HG03159 (cell line): ENCODE measurements at regions not wholly inside any gene's neighbourhood (a gene's known extent, or its start where the extent isn't known, plus 50 kb on each side); places are given as distances from the start of the nearest gene placed in this dataset.
"Not testable (repeated sequence)": the region's sequence is repeated elsewhere in the genome, so short reads cannot be mapped to it uniquely, and the experiment has no call there.

Experiments used
- ATAC-seq: cut with Tn5 transposase; IDR thresholded peaks from one replicate; pipeline ENCODE4 v1.9.1; 2021; ENCODE audit warnings: mild to moderate bottlenecking, moderate library complexity; ENCODE audit not compliant: unreplicated experiment

DNA sequence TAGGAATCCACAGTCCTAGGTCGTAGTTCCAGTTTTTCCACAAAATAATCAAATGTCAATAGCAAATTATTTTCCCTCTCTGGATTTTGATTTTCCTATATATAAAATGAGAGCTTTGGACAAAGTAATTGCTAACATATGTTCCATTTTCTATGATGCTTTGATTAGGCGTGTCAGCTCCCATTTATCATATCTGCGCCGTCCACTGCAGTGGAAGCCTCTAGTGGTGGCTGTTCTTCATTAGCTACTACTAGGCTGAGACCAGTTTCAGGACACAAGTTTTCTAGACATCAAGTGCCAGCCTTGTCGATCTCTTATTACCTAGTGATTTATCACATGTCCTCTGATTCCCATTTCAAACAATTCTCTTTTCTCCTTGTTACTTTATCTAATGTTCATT is 271.5 kb downstream of the TUSC7 start:
- ATAC-seq, result no peak

DNA sequence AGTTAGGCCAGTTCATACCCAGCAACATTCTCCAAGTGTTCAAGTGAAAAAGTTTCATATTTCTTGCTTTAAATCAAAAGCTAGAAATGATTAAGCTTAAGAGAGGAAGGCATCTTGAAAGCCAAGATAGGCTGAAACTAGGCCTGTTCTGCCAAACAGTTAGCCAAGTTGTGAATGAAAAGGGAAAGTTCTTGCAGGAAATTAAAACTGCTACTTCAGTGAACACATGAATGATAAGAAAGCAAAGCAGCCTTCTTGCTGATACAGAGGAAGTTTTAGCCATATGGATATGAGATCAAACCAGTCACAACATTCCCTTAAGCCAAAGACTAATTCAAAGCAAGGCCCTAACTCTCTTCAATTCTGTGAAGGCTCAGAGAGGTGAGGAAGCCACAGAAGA is 274.7 kb downstream of the TUSC7 start:
- ATAC-seq, result no peak

DNA sequence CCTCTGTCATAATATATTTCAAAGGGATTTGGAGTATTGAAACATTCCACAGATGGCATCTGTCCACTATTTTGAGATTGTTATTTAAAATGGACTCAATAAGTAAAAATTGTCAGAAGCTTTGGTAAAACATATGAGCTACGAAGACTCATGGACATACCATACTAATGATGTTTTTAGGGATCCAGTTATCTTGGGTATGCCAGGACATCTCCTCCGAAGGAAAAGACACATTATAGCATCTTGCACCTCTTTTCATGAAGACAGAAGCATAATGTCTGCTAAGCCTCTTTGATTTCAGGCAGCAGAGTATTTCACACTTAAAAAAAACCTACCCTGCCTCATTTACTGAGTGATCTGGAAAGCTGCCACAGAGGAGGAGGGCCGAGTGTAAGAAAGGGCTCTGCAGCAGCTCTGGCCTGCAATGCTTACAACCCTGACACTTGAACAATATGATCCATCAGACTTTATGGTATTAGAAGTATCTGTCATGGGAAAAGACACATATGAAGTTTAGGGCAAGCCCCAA is 284.8 kb downstream of the TUSC7 start:
- no peak for ATAC-seq

DNA sequence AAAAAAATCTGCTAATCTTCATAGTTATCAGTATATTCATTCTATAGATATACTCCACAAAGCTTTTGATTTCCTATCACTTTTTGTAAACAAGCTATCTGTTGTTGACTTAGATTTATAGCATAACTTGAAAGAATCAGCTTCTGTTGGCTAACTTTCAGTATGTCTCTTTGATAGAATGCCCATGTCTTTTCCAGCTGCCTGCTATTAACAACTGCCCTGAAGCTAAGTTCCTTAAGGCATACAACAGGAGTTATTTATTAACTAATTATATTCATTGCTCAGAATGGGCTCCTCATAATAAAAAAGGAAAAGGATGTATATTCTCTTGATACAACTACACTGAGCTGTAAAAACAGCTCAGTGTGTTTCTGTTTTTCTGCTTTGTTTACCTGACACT is 293.9 kb downstream of the TUSC7 start:
- no peak for ATAC-seq

DNA sequence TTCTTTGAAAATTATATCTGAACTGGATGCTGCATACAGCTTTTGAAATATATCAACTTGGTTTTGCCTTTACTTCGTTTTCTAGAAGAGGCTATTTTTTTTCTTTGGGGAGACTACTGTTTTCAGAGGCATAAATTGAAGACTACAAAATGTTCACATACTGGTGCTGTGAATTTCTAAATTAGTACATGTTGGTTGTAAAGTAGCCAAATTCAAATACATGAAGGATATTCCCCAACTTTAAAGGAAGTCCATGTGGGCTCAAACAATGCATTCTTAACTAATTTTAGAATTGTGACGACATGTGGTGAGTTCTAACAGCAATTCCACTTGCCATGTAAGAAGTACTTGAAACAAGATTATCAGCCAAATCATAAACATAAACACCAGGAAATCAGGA is 295.7 kb downstream of the TUSC7 start:
- no peak for ATAC-seq

DNA sequence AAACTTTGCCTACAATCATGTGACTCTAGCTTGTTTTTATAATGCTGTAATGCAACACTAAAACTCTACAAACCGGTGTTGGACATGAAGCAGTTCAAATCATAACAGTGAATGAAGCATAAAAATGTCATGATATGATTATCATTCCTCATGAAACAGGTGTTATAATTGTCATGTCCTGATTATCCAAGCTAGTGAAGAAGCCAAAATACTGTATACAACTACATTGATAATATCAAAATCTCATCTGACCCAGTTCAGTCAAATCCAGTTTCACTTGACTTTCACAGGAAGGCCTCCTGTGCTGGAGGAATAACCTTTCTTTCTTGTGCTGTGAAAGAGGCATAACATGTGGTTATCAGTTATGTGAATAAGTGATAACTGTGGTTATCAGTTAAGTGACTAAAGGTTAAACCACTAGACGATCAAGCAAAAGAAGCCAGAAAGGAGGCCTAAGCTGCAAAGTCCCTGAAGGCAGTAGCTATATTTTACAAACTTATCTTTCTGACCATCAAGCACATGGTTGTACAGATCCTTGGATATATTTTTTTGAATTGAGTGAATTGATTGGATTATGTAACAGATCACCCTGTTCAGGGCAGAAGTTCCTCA is 296.4 kb downstream of the TUSC7 start:
- ATAC-seq, result no peak

DNA sequence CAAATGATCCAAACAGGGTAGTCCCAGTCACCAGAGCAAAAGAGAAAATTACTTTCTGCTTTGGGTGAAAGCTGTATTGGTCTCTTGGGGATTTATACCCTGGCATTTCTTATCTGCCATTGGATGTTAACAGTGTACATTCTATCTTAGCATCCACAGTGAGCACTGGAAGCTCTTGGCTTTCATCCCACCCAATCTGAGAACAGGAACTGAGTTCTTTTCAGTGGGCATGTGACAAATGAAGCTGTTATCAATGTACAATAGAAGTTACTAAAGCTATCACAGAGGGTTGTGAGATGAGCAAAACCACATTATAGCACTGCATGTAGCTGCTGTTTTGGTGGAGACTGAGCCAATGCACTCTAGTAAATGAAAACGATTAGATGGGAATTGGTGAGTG is 300.7 kb downstream of the TUSC7 start:
- no peak for ATAC-seq

DNA sequence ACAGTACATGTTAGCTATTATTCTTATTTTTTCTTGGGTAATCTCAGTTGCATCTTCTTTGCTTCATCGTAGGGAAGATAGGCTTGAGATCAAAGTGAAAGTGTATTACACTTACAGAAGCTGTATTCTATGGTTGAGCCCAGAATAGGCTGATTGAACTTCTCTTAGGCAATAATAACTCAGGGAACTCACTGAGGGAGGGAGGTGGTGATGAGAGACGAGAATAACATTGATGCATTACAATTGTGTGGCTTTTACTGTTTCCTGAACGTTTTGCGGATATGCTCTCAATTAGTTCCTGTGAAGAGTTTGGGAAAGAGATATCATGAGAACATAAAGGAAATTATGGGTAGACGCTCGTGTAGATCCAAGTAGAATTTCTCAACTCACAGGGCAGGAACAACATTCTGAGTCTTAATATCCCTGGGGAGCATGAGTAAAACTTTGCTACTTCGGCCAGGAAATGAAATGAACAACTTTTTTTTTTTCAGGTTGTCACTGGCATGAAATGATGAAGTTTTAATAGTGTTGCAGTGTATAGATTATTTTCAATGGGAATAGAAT is 302.2 kb downstream of the TUSC7 start:
- no peak for ATAC-seq

DNA sequence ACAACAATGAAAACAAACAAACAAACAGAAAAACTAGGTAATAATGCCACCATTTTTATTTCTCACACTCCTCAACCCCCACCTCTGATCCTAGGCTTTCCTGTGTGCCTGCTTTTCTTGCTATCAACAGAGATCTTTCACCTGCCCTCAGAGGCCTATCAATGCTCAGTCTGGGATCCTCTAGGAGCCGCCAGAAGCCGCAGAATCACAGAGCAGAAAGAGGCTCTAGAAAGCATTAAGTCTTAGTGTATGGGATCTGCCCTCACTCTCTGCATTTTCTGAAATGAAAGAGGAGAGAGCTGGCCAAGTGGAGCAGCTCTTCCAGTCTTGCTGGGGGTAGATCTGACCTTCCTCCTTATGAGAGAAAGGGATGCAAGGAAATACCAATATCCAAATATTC is 306.8 kb downstream of the TUSC7 start:
- ATAC-seq, result no peak

DNA sequence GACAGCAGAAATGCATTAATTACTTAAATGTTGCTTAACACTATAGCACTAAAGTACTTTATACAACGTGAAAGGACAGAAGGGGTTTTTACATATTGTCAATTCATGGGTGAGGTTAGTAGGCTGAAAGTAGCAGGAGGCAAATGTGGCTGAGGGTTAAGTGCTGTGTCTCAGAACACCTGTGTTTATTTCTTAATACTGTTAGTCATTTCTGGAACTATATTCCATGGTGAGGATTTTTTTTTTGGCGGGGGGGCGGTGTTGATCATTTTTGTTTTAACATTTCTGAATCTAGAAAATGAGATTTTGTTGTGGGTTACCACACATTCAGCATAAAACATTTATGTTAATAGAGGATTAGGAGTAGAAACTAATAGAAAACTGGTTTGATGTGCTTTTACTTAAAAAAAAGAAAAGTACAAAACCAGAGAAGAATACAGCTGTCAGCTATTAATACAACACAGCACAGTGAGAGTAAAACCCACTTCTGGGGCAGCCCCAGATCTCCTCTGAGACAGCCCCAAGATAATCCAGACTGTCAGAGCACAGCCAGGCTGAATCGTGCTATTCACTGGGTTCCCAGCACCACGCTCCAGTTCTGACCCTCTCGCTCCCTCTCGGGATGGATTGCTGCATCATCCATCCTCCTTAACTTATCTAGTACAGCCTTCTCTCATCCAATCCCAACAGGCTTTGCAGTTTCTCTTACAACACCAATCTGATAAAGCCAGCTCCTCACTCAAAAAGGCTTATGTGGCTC is 307.7 kb downstream of the TUSC7 start:
- ATAC-seq, result peak; percentile 70

DNA sequence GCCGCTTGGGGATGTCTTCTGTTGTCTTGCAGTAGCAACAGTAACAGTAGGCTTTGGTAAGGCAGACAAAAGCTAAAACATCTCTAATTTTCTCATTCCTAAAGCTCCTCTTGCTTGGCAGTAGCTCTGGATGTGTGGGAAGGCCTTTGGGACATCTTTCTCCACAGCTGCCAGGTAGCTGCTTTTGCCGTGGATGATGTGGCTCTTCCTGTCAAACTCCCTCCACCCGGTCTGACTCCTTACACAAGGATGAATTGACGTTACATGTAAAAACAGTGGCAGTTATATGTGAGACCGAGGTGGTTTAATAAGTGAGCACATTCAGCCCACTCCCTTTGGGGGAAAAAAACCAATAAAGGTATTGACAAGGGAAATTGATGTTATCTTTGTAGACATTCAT is 309.1 kb downstream of the TUSC7 start:
- ATAC-seq, result no peak

DNA sequence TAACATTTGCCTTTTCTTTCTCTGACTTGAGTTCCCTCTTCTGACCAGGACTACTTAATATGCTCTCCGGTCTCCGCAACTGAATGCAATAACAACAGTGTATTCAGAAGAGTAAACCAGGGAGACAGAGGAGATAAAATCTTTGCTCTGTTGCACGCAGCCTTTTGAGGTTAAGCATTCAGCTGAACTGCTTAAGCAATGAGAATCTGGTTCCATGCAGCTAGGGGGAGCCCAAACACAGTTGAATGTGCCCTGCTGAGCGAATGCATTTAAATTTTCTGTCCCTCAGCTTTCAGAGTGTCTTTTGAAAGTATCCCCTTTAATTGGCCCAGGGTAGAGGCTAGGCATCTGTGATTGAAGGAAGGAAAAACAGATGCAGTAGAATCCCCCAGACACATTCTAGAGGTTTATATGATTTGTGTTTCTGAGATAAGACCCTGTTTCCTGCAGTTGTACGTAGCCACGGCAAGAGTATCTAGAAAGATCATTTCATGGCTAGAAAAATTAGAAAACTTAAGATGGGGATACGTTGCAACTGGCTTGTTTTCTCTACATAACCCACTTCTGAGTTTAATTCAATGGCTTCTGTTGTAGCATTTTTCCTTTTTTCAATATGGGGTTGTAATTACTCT is 309.6 kb downstream of the TUSC7 start:
- ATAC-seq, result peak; percentile 77

DNA sequence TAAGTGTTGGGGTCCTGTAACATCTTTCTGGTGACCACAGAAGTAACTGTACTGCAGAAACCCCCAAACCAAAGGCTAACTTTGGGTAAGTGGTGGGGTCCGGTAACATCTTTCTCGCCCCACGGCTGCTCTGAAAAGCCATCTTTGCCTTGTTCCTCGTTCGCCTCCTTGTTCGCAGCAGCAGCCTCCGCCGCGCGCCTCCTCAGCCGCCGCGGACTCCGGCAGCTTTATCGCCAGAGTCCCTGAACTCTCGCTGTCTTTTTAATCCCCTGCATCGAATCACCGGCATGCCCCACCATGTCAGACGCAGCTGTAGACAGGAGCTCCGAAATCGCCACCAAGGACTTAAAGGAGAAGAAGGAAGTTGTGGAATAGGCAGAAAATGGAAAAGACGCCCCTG is 316.8 kb downstream of the TUSC7 start:
- ATAC-seq, result no peak

DNA sequence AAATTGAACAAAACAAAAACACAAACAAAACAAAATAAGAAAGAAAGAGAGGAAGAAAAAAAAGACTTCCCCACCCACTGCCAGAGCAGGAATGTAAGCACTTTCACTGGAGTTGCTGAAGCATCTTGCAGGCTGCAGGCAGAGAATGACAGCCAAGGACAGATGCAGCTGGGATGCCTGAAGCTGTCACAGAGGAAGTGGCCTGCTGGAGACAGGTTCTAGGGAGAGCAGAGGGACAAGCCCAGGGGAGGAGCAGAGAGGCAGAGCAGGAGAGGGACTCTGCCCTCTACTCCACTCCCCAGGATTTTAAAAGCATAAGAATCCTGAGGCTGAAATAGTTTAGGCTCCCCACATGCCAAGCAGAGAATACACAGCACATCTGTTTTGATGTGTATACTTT is 326.2 kb downstream of the TUSC7 start:
- ATAC-seq, result no peak

DNA sequence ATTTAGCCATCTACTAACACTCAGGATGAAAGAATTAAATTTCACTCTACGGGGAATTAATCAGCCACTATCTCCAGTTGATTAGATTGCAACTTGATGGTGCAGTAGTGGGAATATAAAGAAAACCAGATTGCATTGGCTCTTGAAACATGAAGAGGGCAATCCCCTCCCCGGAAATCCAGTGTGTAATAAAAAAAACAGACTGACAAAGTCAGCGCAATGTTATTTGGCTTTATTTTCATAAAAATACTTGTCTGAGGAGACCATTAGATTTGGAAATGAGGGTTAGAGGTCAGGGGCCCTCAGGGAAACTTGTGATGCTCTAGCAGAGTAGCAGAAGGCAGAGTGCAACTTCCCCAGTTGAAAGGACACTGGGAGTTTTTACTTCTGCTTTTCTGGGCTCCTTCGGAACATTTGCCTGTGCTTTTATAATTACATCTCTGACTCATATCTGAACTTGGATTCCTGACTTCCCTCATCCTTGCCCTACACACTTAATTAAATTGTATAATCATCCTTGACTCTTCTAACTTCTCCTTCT is 326.8 kb downstream of the TUSC7 start:
- peak; percentile 50 for ATAC-seq

DNA sequence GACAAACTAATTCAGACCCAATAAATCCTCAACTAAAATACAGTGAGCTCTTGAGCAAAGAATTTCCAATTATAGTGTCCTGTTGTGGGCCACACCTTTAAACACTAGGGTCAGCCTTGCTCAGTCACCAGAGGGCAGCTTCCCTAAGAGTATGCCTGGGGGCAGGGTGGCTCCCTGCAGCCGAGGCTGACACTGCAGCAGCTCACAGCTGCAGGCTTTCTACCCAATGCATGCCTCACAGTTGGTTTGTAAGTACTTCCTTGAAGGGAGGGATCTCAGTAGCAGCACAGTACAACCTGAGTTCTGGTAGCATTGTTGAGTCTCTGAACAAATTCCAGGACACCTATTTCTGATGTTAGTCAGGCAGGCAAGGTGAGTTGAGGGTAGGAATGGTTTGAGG is 335.6 kb downstream of the TUSC7 start:
- no peak for ATAC-seq

DNA sequence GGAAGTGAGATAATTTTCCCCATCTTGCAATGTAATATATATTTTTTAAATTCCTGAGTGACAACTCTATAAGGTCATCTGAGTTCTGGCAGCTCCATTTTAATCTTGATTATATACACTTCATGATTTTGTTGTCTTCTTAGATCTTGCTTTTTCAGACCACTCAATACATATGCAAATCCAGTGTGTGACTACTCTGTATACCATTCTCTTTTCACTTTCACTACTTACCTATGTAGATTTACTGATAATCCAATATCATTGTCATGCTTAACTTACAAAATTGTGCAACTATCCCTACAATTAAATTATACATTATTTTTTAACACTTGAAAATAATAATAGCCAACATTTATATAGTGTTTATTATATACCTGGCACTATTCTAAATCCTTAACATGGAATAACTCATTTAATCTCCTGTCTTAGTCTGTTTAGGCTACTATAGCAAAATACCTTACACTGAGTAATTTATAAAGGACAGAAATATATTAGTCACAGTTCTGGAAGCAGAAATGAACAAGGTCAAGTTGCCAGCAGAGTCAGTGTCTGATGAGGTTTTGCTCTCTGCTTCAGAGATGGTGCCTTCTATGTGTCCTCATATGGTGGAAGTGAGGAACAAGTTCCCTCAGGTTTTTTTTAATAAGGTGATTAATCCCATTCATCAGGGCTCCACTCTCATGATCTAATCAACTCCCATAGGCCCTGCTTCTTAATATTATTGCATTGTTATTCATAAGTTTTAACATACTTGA is 338.5 kb downstream of the TUSC7 start:
- ATAC-seq, result no peak

DNA sequence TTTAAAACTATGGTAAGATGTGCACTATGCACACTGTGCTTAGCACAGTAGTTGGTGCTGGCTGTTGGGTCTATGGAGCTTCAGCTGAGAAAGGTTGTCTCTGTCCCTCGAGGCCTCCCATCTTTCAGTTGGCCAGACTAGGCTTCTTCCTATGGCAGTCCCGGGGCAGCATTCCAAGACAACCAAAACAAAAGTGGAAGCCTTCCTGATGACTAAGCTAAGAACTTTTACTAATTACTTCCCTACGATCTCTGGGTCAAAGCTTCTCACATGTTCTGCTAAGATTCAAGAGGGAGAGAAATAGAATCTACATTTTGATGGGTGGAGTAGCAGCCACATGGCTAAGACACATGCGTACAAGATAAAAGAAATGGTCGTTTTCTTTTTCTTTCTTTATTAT is 342.8 kb downstream of the TUSC7 start:
- no peak for ATAC-seq

DNA sequence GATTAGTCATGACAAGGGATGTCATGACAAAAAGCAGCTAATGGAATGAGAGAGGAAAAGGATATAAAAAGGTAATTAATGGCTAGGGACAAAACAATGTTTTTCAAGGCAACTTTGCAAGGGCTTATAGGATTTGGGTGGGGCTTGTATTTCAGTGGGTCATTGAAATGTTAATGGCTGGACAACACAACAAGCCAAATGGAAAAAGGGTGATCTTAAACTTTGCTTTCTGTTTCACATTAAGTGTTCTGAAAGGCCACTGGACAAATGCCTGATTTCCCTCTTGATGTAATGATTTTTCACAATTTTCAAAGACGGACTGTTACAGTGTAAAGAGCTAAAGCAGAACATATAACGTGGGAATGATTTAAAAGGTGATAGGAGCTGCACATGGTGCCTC is 345.0 kb downstream of the TUSC7 start:
- no peak for ATAC-seq

DNA sequence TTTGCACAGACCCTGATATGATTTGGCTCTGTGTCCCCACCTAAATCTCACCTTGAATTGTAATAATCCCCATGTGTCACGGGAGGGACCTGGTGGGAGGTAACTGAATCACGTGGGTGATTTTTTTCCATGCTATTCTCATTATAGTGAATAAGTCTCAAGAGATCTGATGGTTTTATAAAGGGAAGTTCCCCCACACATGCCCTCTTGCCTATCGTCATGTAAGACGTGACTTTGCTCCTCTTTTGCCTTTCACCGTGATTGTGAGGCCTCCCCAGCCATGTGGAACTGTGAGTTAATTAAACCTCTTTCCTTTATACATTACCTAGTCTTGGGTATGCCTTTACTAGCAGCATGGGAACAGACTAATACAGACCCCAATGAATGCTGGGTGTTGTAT is 347.4 kb downstream of the TUSC7 start:
- not testable (repeated sequence) for ATAC-seq
